H1 (cell line): ENCODE measurements at regions not wholly inside any gene's neighbourhood (a gene's known extent, or its start where the extent isn't known, plus 50 kb on each side); places are given as distances from the start of the nearest gene placed in this dataset.

Source experiments
- CREB1 ChIP-seq: IDR thresholded peaks from 2 replicates; pipeline ENCODE4 v1.6.1; 2012; ENCODE audit warnings: inconsistent platforms
- CTCF ChIP-seq, 3 experiments: IDR thresholded peaks; 1 replicate in 2 of 3; 2 replicates in 1 of 3; pipeline versions ENCODE4 v1.5.1 to v1.6.1; 2011; ENCODE audit warnings: low read length in 3 of 3, mild to moderate bottlenecking in 3 of 3, inconsistent platforms in 2 of 3, low read depth in 1 of 3, moderate library complexity in 1 of 3; ENCODE audit not compliant: insufficient read depth in 1 of 3; ENCODE audit errors: control extremely low read depth in 1 of 3
- SIX5 ChIP-seq: IDR thresholded peaks from 2 replicates; pipeline ENCODE4 v1.6.1; 2011; ENCODE audit warnings: mild to moderate bottlenecking, low read depth, low read length
- TF ChIP-seq, protein P1 (sequence below): IDR thresholded peaks from 2 replicates; pipeline ENCODE4 v1.6.1; 2012; ENCODE audit warnings: inconsistent platforms

DNA sequence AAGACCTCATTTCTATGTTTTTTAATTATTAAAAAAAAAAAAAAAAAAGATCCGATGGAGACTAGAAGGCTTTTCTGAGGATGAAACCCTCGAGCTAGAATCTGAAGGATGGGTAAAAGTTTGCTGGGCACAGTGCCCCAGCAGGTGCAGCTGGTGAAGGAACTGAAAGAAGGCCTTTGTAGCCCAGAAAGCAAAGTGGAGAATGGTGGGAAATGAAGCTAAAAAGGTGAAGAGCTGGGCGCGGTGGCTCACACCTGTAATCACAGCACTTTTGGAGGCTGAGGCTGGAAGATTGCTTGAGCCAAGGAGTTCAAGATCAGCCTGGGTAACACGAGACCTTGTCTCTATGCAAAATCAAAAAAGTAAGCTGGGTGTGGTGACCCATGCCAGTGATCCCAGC lies 50.3 kb upstream of the SEC14L1 start:
- no peak for TF ChIP-seq CREB1
- TF ChIP-seq CTCF (IDR thresholded peaks at IDR 0.05; ENCODE audit: control extremely low read depth in 1 of 3, insufficient read depth in 1 of 3, low read depth in 1 of 3, low read length in 3 of 3), result no peak
- TF ChIP-seq, protein P1, sequence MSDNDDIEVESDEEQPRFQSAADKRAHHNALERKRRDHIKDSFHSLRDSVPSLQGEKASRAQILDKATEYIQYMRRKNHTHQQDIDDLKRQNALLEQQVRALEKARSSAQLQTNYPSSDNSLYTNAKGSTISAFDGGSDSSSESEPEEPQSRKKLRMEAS, result no peak
- no peak for TF ChIP-seq SIX5
